ENCODE measurements at regions not wholly inside any gene's neighbourhood (a gene's known extent, or its start where the extent isn't known, plus 50 kb on each side); places are given as distances from the start of the nearest gene placed in this dataset.

- Histone ChIP-seq H3K9me3 (no peaks in the 10 kb centered on the region), H3K27ac (no peak overlapping the region), H3K27me3 (no peaks in the 10 kb centered on the region), H3K4me1 (no peaks in the 10 kb centered on the region), H3K36me3 (no peaks in the 10 kb centered on the region), H3K4me3 (no peak overlapping the region)
- no peak for TF ChIP-seq CTCF (IDR thresholded peaks at IDR 0.05)
- DNase-seq (no peak), ATAC-seq (no peak)
- intact Hi-C loops (cut with DNase I), result no loop called here
Observed at GRCh38 chr3:62970648-62971047, 95.4 kb upstream of the CADPS start.

- Histone ChIP-seq H3K27ac (no peak overlapping the region), H3K36me3 (no peaks in the 10 kb centered on the region), H3K4me1 (no peaks in the 10 kb centered on the region), H3K4me3 (no peak overlapping the region), H3K27me3 (no peaks in the 10 kb centered on the region), H3K9me3 (no peaks in the 10 kb centered on the region)
- ATAC-seq (no peak), DNase-seq (no peak)
- intact Hi-C loops (cut with DNase I), result no loop called here
- TF ChIP-seq CTCF (IDR thresholded peaks at IDR 0.05), result no peak
Observed at GRCh38 chr3:62975566-62975965, 100.3 kb upstream of the CADPS start.

- ATAC-seq, result no peak
- Histone ChIP-seq H3K4me3 (no peak overlapping the region), H3K27me3 (no peaks in the 10 kb centered on the region), H3K9me3 (no peaks in the 10 kb centered on the region), H3K27ac (no peak overlapping the region), H3K4me1 (no peaks in the 10 kb centered on the region), H3K36me3 (no peaks in the 10 kb centered on the region)
- intact Hi-C loops (cut with DNase I), result no loop called here
- TF ChIP-seq CTCF (IDR thresholded peaks at IDR 0.05), result no peak
- no peak for DNase-seq
Observed at GRCh38 chr3:62981962-62982361, 106.7 kb upstream of the CADPS start.

- intact Hi-C loops (cut with DNase I), result no loop called here
- Histone ChIP-seq H3K4me3 (no peak overlapping the region), H3K27me3 (no peaks in the 10 kb centered on the region), H3K27ac (no peak overlapping the region), H3K9me3 (no peaks in the 10 kb centered on the region), H3K36me3 (no peaks in the 10 kb centered on the region), H3K4me1 (no peaks in the 10 kb centered on the region)
- ATAC-seq (no peak), DNase-seq (no peak)
- no peak for TF ChIP-seq CTCF (IDR thresholded peaks at IDR 0.05)
Observed at GRCh38 chr3:62982795-62983455, 107.7 kb upstream of the CADPS start.

- H3K27me3 ChIP-seq, result no peaks in the 10 kb centered on the region
- peaks cover 0 to 2% of the 10 kb centered on the region in 2 donors for H3K9me3 ChIP-seq
- no peaks in the 10 kb centered on the region for H3K4me1 ChIP-seq
- DNase-seq (no peak), ATAC-seq (no peak)
- no peak for TF ChIP-seq CTCF (IDR thresholded peaks at IDR 0.05)
- no peaks in the 10 kb centered on the region for H3K36me3 ChIP-seq
- no peak overlapping the region for H3K4me3 ChIP-seq
- H3K27ac ChIP-seq, result no peak overlapping the region
- intact Hi-C loops (cut with DNase I), result no loop called here
Observed at GRCh38 chr3:62986061-62986460, 110.8 kb upstream of the CADPS start.
